ENCODE measurements at regions not wholly inside any gene's neighbourhood (a gene's known extent, or its start where the extent isn't known, plus 50 kb on each side); places are given as distances from the start of the nearest gene placed in this dataset.

- Mint-ChIP-seq H3K36me3 (ENCODE audit: low read depth) (no peaks in the 10 kb centered on the region; the same call in 1 of the 2 replicates), H3K4me1 (ENCODE audit: low read depth) (no peaks in the 10 kb centered on the region), H3K9me3 (no peaks in the 10 kb centered on the region), H3K4me3 (no peak overlapping the region), H3K27me3 (ENCODE audit: insufficient read depth) (no peaks in the 10 kb centered on the region; the same call in 1 of the 2 replicates), H3K27ac (no peak overlapping the region)
- no peak for DNase-seq
- TF ChIP-seq, protein P1, sequence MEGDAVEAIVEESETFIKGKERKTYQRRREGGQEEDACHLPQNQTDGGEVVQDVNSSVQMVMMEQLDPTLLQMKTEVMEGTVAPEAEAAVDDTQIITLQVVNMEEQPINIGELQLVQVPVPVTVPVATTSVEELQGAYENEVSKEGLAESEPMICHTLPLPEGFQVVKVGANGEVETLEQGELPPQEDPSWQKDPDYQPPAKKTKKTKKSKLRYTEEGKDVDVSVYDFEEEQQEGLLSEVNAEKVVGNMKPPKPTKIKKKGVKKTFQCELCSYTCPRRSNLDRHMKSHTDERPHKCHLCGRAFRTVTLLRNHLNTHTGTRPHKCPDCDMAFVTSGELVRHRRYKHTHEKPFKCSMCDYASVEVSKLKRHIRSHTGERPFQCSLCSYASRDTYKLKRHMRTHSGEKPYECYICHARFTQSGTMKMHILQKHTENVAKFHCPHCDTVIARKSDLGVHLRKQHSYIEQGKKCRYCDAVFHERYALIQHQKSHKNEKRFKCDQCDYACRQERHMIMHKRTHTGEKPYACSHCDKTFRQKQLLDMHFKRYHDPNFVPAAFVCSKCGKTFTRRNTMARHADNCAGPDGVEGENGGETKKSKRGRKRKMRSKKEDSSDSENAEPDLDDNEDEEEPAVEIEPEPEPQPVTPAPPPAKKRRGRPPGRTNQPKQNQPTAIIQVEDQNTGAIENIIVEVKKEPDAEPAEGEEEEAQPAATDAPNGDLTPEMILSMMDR (IDR thresholded peaks at IDR 0.05) = no peak
Observed at GRCh38 chr7:66423729-66424128, 205.0 kb upstream of the KCTD7 start.

DNA sequence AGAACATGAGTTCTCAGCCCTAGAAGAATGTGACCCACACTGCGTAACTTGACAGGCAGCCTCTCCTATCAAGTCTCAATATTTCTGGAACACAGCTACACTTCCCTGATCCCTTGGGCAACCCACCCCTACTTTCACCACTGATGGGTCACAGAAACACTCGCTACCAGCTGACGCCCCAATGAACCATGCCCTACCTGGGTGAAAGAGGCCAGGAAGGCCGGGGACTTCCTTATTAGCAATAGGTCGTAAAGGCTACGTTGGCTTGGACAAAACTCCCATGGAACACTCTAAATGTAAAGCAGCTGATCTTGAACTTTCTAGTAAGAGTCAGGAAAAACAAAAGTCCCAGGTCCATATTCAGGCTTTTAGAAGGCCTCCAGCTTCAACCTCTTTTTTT, 202.3 kb upstream of the KCTD7 start:
- Mint-ChIP-seq H3K27ac (no peak overlapping the region), H3K9me3 (no peaks in the 10 kb centered on the region), H3K4me1 (ENCODE audit: low read depth) (peaks cover 13% of the 10 kb centered on the region), H3K27me3 (ENCODE audit: insufficient read depth) (no peaks in the 10 kb centered on the region; the same call in 1 of the 2 replicates), H3K4me3 (no peak overlapping the region), H3K36me3 (ENCODE audit: low read depth) (no peaks in the 10 kb centered on the region; the same call in 1 of the 2 replicates)
- TF ChIP-seq, protein P1 (IDR thresholded peaks at IDR 0.05) = no peak
- DNase-seq = no peak

DNA sequence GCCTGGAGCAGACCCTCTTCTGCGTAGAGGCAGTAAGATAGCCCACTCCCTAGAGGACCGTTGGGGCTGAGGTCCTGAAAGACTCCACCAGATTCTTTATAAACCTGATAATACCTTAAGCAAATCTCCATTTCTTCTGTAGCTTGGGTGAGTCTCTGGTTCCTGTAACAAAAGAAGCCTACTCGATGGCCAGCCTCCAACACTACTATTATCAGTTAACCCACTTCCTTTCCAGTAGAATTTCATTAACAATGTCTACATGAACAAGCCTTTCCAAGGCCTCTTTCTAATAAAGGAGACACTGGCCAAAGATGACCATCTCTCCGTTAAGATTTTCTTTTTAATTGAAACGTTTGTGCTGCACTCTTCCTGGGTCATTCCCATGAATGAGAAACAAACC, 201.7 kb upstream of the KCTD7 start:
- Mint-ChIP-seq H3K4me3 (no peak overlapping the region), H3K36me3 (ENCODE audit: low read depth) (no peaks in the 10 kb centered on the region; the same call in 1 of the 2 replicates), H3K27ac (no peak overlapping the region), H3K9me3 (no peaks in the 10 kb centered on the region), H3K4me1 (ENCODE audit: low read depth) (peaks cover 13% of the 10 kb centered on the region), H3K27me3 (ENCODE audit: insufficient read depth) (no peaks in the 10 kb centered on the region; the same call in 1 of the 2 replicates)
- TF ChIP-seq, protein P1 (IDR thresholded peaks at IDR 0.05) = no peak
- DNase-seq = no peak

- TF ChIP-seq, protein P1 (IDR thresholded peaks at IDR 0.05) = no peak
- H3K4me1 Mint-ChIP-seq (ENCODE audit: low read depth) = peaks cover 13% of the 10 kb centered on the region
- no peak for DNase-seq
- H3K9me3 Mint-ChIP-seq = no peaks in the 10 kb centered on the region
- H3K36me3 Mint-ChIP-seq (ENCODE audit: low read depth) = no peaks in the 10 kb centered on the region; the same call in 1 of the 2 replicates
- no peak overlapping the region for H3K4me3 Mint-ChIP-seq
- H3K27me3 Mint-ChIP-seq (ENCODE audit: insufficient read depth) = no peaks in the 10 kb centered on the region
- no peak overlapping the region for H3K27ac Mint-ChIP-seq
Observed at GRCh38 chr7:66427956-66428355, 200.7 kb upstream of the KCTD7 start.

GRCh38 chr7:66429498-66430163, 199.1 kb upstream of the KCTD7 start:
- no peak for DNase-seq
- Mint-ChIP-seq H3K27ac (no peak overlapping the region), H3K27me3 (ENCODE audit: insufficient read depth) (no peaks in the 10 kb centered on the region), H3K4me3 (no peak overlapping the region), H3K9me3 (no peaks in the 10 kb centered on the region), H3K36me3 (ENCODE audit: low read depth) (no peaks in the 10 kb centered on the region; the same call in 1 of the 2 replicates), H3K4me1 (ENCODE audit: low read depth) (peaks cover 13% of the 10 kb centered on the region)
- TF ChIP-seq, protein P1 (IDR thresholded peaks at IDR 0.05) = no peak

Measured in HFFc6 (cell line).